IMR-90 (cell line): ENCODE measurements at regions not wholly inside any gene's neighbourhood (a gene's known extent, or its start where the extent isn't known, plus 50 kb on each side); places are given as distances from the start of the nearest gene placed in this dataset.

Experiments used
- ATAC-seq: fragments of 200-7000 bp; cut with Tn5 transposase; 2 replicates; pipeline ENCODE4 v1.9.1; 2020; ENCODE audit warnings: low read depth, mild to moderate bottlenecking, moderate library complexity
- BruUV-seq: library from RNA; stranded (reverse); fragments of 400-500 nt; replicated peaks from 2 replicates; lab custom pipeline; 2021; lab: Mats Ljungman, UMichigan
- CTCF ChIA-PET: fragments of 300-600 bp; formaldehyde crosslinking; extraction: SDS; loops from one replicate; lab custom pipeline; 2021; ENCODE audit warnings: antibody characterized with exemption; lab: Yijun Ruan, JAX
- POLR2A ChIA-PET: fragments of 300-600 bp; sonication (Branson Sonifier 250); formaldehyde crosslinking; loops from one replicate; lab custom pipeline; 2022; ENCODE audit warnings: antibody characterized with exemption; ENCODE audit not compliant: unreplicated experiment; lab: Charles Lee
- DNase-seq: peaks from one replicate; pipeline ENCODE4 v3.0.0; 2013
- H2AFZ ChIP-seq: replicated peaks from 2 replicates; pipeline ENCODE3; 2013; ENCODE audit warnings: low read length, mild to moderate bottlenecking; ENCODE audit not compliant: poor library complexity
- H2AK5ac ChIP-seq: 2 replicates; pipeline ENCODE4 v1.6.1; 2013; ENCODE audit warnings: low read depth, low read length, inconsistent platforms
- H2AK9ac ChIP-seq: replicated peaks from 2 replicates; pipeline ENCODE3; 2013; ENCODE audit warnings: mild to moderate bottlenecking, low read depth, low read length, moderate library complexity; ENCODE audit not compliant: poor library complexity
- H2BK120ac ChIP-seq: 2 replicates; pipeline ENCODE4 v1.6.1; 2013; ENCODE audit warnings: low read depth, low read length, inconsistent platforms
- H2BK15ac ChIP-seq: 3 replicates; pipeline ENCODE4 v1.6.1; 2013; ENCODE audit warnings: low read depth, low read length, inconsistent platforms
- H2BK20ac ChIP-seq: 2 replicates; pipeline ENCODE4 v1.6.1; 2013; ENCODE audit warnings: low read depth, mild to moderate bottlenecking, inconsistent platforms, low read length, moderate library complexity
- H2BK5ac ChIP-seq: 2 replicates; pipeline ENCODE4 v1.6.1; 2013; ENCODE audit warnings: mild to moderate bottlenecking, low read depth, low read length, inconsistent platforms; ENCODE audit not compliant: poor library complexity, severe bottlenecking
- H3K14ac ChIP-seq: replicated peaks from 2 replicates; pipeline ENCODE4 v1.6.1; 2013; ENCODE audit warnings: low read depth, low read length, inconsistent platforms
- H3K18ac ChIP-seq: 2 replicates; pipeline ENCODE4 v1.6.1; 2013; ENCODE audit warnings: low read depth, low read length, control low read depth
- H3K23ac ChIP-seq: 2 replicates; pipeline ENCODE4 v1.6.1; 2013; ENCODE audit warnings: low read depth, low read length, inconsistent platforms
- H3K27ac ChIP-seq: 2 replicates; pipeline ENCODE4 v1.5.1; 2013; ENCODE audit warnings: mild to moderate bottlenecking, control low read depth, low read length; ENCODE audit not compliant: insufficient read depth
- H3K27me3 ChIP-seq: 2 replicates; pipeline ENCODE4 v1.6.1; 2013; ENCODE audit warnings: low read length; ENCODE audit not compliant: control insufficient read depth, insufficient read depth
- H3K36me3 ChIP-seq: 2 replicates; pipeline ENCODE4 v1.6.1; 2013; ENCODE audit warnings: low read length, mixed read lengths; ENCODE audit not compliant: control insufficient read depth, insufficient read depth
- H3K4ac ChIP-seq: 2 replicates; pipeline ENCODE4 v1.6.1; 2013; ENCODE audit warnings: low read depth, low read length, inconsistent platforms
- H3K4me1 ChIP-seq: 2 replicates; pipeline ENCODE4 v1.6.1; 2013; ENCODE audit warnings: low read length, mixed read lengths; ENCODE audit not compliant: control insufficient read depth, insufficient read depth
- H3K4me2 ChIP-seq: 2 replicates; pipeline ENCODE4 v1.6.1; 2013; ENCODE audit warnings: low read depth, mild to moderate bottlenecking, control low read depth, low read length, moderate library complexity
- H3K4me3 ChIP-seq: 2 replicates; pipeline ENCODE4 v1.5.1; 2013; ENCODE audit warnings: low read depth, mild to moderate bottlenecking, control low read depth, low read length, moderate library complexity; ENCODE audit not compliant: insufficient read depth
- H3K56ac ChIP-seq: 2 replicates; pipeline ENCODE4 v1.6.1; 2013; ENCODE audit warnings: low read length, inconsistent platforms; ENCODE audit not compliant: insufficient read depth; ENCODE audit errors: extremely low read depth
- H3K79me1 ChIP-seq, 2 experiments: 2 replicates each; pipeline ENCODE4 v1.6.1; 2013; ENCODE audit warnings: low read length in 2 of 2, inconsistent platforms in 1 of 2, low read depth in 1 of 2
- H3K9ac ChIP-seq: 2 replicates; pipeline ENCODE4 v1.6.1; 2013; ENCODE audit warnings: low read depth, low read length, control low read depth
- H3K9me1 ChIP-seq: 2 replicates; pipeline ENCODE4 v1.6.1; 2013; ENCODE audit warnings: low read length, inconsistent platforms; ENCODE audit not compliant: insufficient read depth
- H3K9me3 ChIP-seq: 2 replicates; pipeline ENCODE4 v1.6.1; 2013; ENCODE audit warnings: low read length; ENCODE audit not compliant: control insufficient read depth, insufficient read depth
- H4K20me1 ChIP-seq: 2 replicates; pipeline ENCODE4 v1.6.1; 2013; ENCODE audit warnings: low read length, inconsistent platforms; ENCODE audit not compliant: insufficient read depth
- H4K5ac ChIP-seq: 2 replicates; pipeline ENCODE4 v1.6.1; 2013; ENCODE audit warnings: mild to moderate bottlenecking, low read depth, low read length, control low read depth
- H4K8ac ChIP-seq, 2 experiments: 2 replicates each; pipeline ENCODE4 v1.6.1; 2013; ENCODE audit warnings: low read depth in 2 of 2, low read length in 2 of 2, control low read depth in 1 of 2, inconsistent platforms in 1 of 2
- H4K91ac ChIP-seq: 2 replicates; pipeline ENCODE4 v1.6.1; 2013; ENCODE audit warnings: low read depth, low read length, inconsistent platforms; ENCODE audit not compliant: insufficient read depth
- BHLHE40 ChIP-seq: fragments of 150-350 bp; IDR thresholded peaks from 2 replicates; pipeline ENCODE4 v1.6.1; 2016; ENCODE audit warnings: mild to moderate bottlenecking, low read depth, low read length
- CEBPB ChIP-seq: IDR thresholded peaks from 2 replicates; pipeline ENCODE4 v1.6.1; 2012; ENCODE audit warnings: low read depth, low read length, improper control_type of control experiment
- CHD1 ChIP-seq: IDR thresholded peaks from 2 replicates; pipeline ENCODE4 v1.6.1; 2012; ENCODE audit warnings: low read depth, low read length, improper control_type of control experiment
- FOS ChIP-seq: fragments of 150-350 bp; IDR thresholded peaks from 2 replicates; pipeline ENCODE4 v1.6.1; 2016; ENCODE audit warnings: low read depth, low read length
- MAFK ChIP-seq: IDR thresholded peaks from 2 replicates; pipeline ENCODE4 v1.6.1; 2012; ENCODE audit warnings: low read depth, low read length, improper control_type of control experiment
- MAZ ChIP-seq: IDR thresholded peaks from 2 replicates; pipeline ENCODE4 v1.6.1; 2012; ENCODE audit warnings: low read depth, mild to moderate bottlenecking, low read length, improper control_type of control experiment, moderate library complexity, borderline replicate concordance
- MXI1 ChIP-seq: IDR thresholded peaks from 2 replicates; pipeline ENCODE4 v1.6.1; 2012; ENCODE audit warnings: low read depth, mild to moderate bottlenecking, low read length, moderate library complexity, borderline replicate concordance
- NFE2L2 ChIP-seq: fragments of 150-350 bp; IDR thresholded peaks from 2 replicates; pipeline ENCODE4 v1.6.1; 2016; ENCODE audit warnings: low read depth, mild to moderate bottlenecking, low read length
- POLR2A ChIP-seq: IDR thresholded peaks from 2 replicates; pipeline ENCODE4 v1.6.1; 2012; ENCODE audit warnings: mild to moderate bottlenecking, low read depth, low read length
- RAD21 ChIP-seq: IDR thresholded peaks from 2 replicates; pipeline ENCODE4 v1.6.1; 2012; ENCODE audit warnings: low read length, improper control_type of control experiment
- RCOR1 ChIP-seq: IDR thresholded peaks from 2 replicates; pipeline ENCODE4 v1.6.1; 2012; ENCODE audit warnings: mild to moderate bottlenecking, low read length, improper control_type of control experiment; ENCODE audit not compliant: insufficient replicate concordance
- RFX5 ChIP-seq: IDR thresholded peaks from 2 replicates; pipeline ENCODE4 v1.8.0; 2012; ENCODE audit warnings: low read depth, mild to moderate bottlenecking, low read length, moderate library complexity
- SMC3 ChIP-seq: fragments of 150-350 bp; IDR thresholded peaks from 2 replicates; pipeline ENCODE4 v1.6.1; 2016; ENCODE audit warnings: low read depth, mild to moderate bottlenecking, antibody characterized with exemption, low read length, moderate library complexity
- WGBS, 2 experiments: methylation state at CpG; one replicate each; pipeline versions ENCODE4 v1.1.5 to v1.1.7; 2013; ENCODE audit warnings: missing lambda C conversion rate in 2 of 2; ENCODE audit not compliant: insufficient read length in 1 of 2; ENCODE audit errors: extremely low coverage in 2 of 2; 5-methylcytosine and 5-hydroxymethylcytosine counted together
- dilution Hi-C: fragments of 300-500 bp; cut with HindIII; formaldehyde crosslinking; loops from one replicate; pipeline ENCODE4 v1.14.3; 2018; ENCODE audit warnings: low sequenced_read_pairs; ENCODE audit not compliant: unreplicated experiment
- in situ Hi-C: fragments of 300-500 bp; cut with MboI; formaldehyde crosslinking; loops from 3 replicates; pipeline ENCODE4 v1.14.3; 2019; ENCODE audit warnings: low sequenced_read_pairs, inconsistent platforms, mixed read lengths
- intact Hi-C: fragments of 100-400 bp; cut with micrococcal nuclease; formaldehyde crosslinking; loops from 2 replicates; pipeline ENCODE4 v1.10.0; 2022
- TF ChIP-seq, protein P1 (sequence below): fragments of 150-350 bp; IDR thresholded peaks from 2 replicates; pipeline ENCODE4 v1.6.1; 2017; ENCODE audit warnings: mild to moderate bottlenecking, antibody characterized with exemption, low read length, low read depth
- TF ChIP-seq, protein P2 (sequence below): fragments of 150-350 bp; IDR thresholded peaks from 2 replicates; pipeline ENCODE4 v1.6.1; 2016; ENCODE audit warnings: low read depth, mild to moderate bottlenecking, low read length, moderate library complexity, borderline replicate concordance
- TF ChIP-seq, protein P3 (sequence below): conservative IDR thresholded peaks from 2 replicates; pipeline ENCODE4 v1.5.1; 2012; ENCODE audit warnings: mild to moderate bottlenecking, low read depth, low read length, improper control_type of control experiment

DNA sequence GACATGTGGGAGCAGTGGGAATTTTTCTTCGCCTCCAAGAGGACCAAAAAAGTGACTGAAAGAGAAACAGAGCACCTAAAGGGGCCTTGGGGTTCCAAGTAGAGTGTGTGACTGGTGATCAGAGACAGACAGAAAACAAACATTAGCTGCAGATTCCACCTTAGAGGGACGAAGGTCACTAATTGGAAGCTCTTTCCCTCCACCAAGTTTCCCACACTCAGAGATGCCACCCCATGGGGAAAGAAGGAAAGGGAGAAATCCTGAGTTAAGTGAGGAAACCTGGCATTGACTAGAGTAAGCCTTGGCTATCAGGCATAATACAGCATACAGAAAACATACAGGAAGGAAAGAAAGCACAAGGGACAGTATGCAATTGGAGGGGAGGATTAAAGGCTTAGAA is 90.9 kb downstream of the HNRNPD start:
- no peak overlapping the region for H3K18ac ChIP-seq
- ATAC-seq (no peak), DNase-seq (no peak)
- H3K9me1 ChIP-seq = peaks cover 4% of the 10 kb centered on the region; the same call in 1 of the 2 replicates
- no peak overlapping the region for H2BK5ac ChIP-seq
- no peak overlapping the region for H2BK120ac ChIP-seq
- no TSS peak for BruUV-seq
- no peaks in the 10 kb centered on the region for H3K4me1 ChIP-seq
- TF ChIP-seq POLR2A (no peak), RCOR1 (no peak), SMC3 (no peak), BHLHE40 (no peak), RAD21 (no peak), MAFK (no peak), CHD1 (no peak), NFE2L2 (no peak), FOS (no peak), MXI1 (no peak), CEBPB (no peak), MAZ (no peak), RFX5 (no peak)
- TF ChIP-seq, protein P1, sequence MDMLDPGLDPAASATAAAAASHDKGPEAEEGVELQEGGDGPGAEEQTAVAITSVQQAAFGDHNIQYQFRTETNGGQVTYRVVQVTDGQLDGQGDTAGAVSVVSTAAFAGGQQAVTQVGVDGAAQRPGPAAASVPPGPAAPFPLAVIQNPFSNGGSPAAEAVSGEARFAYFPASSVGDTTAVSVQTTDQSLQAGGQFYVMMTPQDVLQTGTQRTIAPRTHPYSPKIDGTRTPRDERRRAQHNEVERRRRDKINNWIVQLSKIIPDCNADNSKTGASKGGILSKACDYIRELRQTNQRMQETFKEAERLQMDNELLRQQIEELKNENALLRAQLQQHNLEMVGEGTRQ = no peak
- TF ChIP-seq, protein P2, sequence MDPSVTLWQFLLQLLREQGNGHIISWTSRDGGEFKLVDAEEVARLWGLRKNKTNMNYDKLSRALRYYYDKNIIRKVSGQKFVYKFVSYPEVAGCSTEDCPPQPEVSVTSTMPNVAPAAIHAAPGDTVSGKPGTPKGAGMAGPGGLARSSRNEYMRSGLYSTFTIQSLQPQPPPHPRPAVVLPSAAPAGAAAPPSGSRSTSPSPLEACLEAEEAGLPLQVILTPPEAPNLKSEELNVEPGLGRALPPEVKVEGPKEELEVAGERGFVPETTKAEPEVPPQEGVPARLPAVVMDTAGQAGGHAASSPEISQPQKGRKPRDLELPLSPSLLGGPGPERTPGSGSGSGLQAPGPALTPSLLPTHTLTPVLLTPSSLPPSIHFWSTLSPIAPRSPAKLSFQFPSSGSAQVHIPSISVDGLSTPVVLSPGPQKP = no peak
- TF ChIP-seq, protein P3, sequence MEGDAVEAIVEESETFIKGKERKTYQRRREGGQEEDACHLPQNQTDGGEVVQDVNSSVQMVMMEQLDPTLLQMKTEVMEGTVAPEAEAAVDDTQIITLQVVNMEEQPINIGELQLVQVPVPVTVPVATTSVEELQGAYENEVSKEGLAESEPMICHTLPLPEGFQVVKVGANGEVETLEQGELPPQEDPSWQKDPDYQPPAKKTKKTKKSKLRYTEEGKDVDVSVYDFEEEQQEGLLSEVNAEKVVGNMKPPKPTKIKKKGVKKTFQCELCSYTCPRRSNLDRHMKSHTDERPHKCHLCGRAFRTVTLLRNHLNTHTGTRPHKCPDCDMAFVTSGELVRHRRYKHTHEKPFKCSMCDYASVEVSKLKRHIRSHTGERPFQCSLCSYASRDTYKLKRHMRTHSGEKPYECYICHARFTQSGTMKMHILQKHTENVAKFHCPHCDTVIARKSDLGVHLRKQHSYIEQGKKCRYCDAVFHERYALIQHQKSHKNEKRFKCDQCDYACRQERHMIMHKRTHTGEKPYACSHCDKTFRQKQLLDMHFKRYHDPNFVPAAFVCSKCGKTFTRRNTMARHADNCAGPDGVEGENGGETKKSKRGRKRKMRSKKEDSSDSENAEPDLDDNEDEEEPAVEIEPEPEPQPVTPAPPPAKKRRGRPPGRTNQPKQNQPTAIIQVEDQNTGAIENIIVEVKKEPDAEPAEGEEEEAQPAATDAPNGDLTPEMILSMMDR = no peak
- H3K4me2 ChIP-seq = no peak overlapping the region
- H4K8ac ChIP-seq = no peak overlapping the region
- intact Hi-C loops = no loop called here
- H3K4me3 ChIP-seq = no peak overlapping the region
- WGBS, 2 experiments = no CpG with 5 or more reads among the region's 2 CpGs
- H3K14ac ChIP-seq = no peak overlapping the region
- no peak overlapping the region for H3K56ac ChIP-seq
- H2BK15ac ChIP-seq = no peak overlapping the region
- H3K23ac ChIP-seq = no peak overlapping the region
- in situ Hi-C loops = no loop called here
- no peak overlapping the region for H4K5ac ChIP-seq
- H2AK5ac ChIP-seq = no peak overlapping the region
- ChIA-PET POLR2A (no interaction called here), CTCF (interaction anchor here (1.2 to 1.3 kb wide), 2 partner anchors 12 to 14 kb away, joined by 3 to 4 read pairs; no protein-coding TSS in a partner anchor)
- H3K27ac ChIP-seq = no peak overlapping the region
- no peaks in the 10 kb centered on the region for H4K20me1 ChIP-seq
- no peak overlapping the region for H4K91ac ChIP-seq
- H3K9me3 ChIP-seq = no peaks in the 10 kb centered on the region
- no peaks in the 10 kb centered on the region for H3K36me3 ChIP-seq
- H2BK20ac ChIP-seq = no peak overlapping the region
- H3K9ac ChIP-seq = no peak overlapping the region
- no peak overlapping the region for H2AK9ac ChIP-seq
- no peaks in the 10 kb centered on the region for H3K79me1 ChIP-seq
- no peak overlapping the region for H2AFZ ChIP-seq
- no peak overlapping the region for H3K4ac ChIP-seq
- peaks cover 2% of the 10 kb centered on the region; the same call in 1 of the 2 replicates for H3K27me3 ChIP-seq
- dilution Hi-C loops = no loop called here
